WTC11 (cell line): ENCODE measurements at regions not wholly inside any gene's neighbourhood (a gene's known extent, or its start where the extent isn't known, plus 50 kb on each side); places are given as distances from the start of the nearest gene placed in this dataset.

Experiments used
- ATAC-seq: fragments of 200-7000 bp; cut with Tn5 transposase; 2 replicates; pipeline ENCODE4 v1.10.0; 2021; ENCODE audit warnings: mild to moderate bottlenecking, moderate library complexity
- CTCF ChIA-PET: fragments of 300-600 bp; sonication (Branson Sonifier 250); formaldehyde crosslinking; loops from one replicate; lab custom pipeline; 2021; ENCODE audit warnings: antibody characterized with exemption; lab: Charles Lee
- POLR2A ChIA-PET: fragments of 350-600 bp; sonication (Branson Sonifier 250); formaldehyde crosslinking; loops from one replicate; lab custom pipeline; 2021; ENCODE audit warnings: antibody characterized with exemption; lab: Charles Lee
- DNase-seq: peaks from one replicate; pipeline ENCODE4 v3.0.0; 2021; ENCODE audit warnings: low spot score
- H3K27ac Mint-ChIP-seq: 2 replicates; pipeline ENCODE4 v1.8.0; 2021; ENCODE audit warnings: mixed read lengths
- H3K27me3 Mint-ChIP-seq: 2 replicates; pipeline ENCODE4 v1.8.0; 2021; ENCODE audit warnings: low read depth, mild to moderate bottlenecking, moderate library complexity, mixed read lengths
- H3K36me3 Mint-ChIP-seq: 2 replicates; pipeline ENCODE4 v1.8.0; 2021; ENCODE audit warnings: mixed read lengths
- H3K4me1 Mint-ChIP-seq: 2 replicates; pipeline ENCODE4 v1.8.0; 2022; ENCODE audit warnings: mixed read lengths
- H3K4me3 Mint-ChIP-seq: 2 replicates; pipeline ENCODE4 v1.8.0; 2021; ENCODE audit warnings: mild to moderate bottlenecking, moderate library complexity, mixed read lengths
- H3K9me3 Mint-ChIP-seq: 2 replicates; pipeline ENCODE4 v1.8.0; 2021; ENCODE audit warnings: mixed read lengths
- ATF2 ChIP-seq: sonication (generic); formaldehyde crosslinking; IDR thresholded peaks from 2 replicates; pipeline ENCODE4 v1.8.1; 2022; ENCODE audit warnings: low read depth, missing genetic modification reagents, borderline replicate concordance
- CREB1 ChIP-seq: sonication (generic); formaldehyde crosslinking; IDR thresholded peaks from 2 replicates; pipeline ENCODE4 v1.8.0; 2023; ENCODE audit warnings: mild to moderate bottlenecking, missing genetic modification reagents
- CREM ChIP-seq: sonication (generic); formaldehyde crosslinking; IDR thresholded peaks from 2 replicates; pipeline ENCODE4 v1.8.1; 2022; ENCODE audit warnings: mild to moderate bottlenecking, missing genetic modification reagents, moderate library complexity
- ESRRA ChIP-seq: sonication (generic); formaldehyde crosslinking; IDR thresholded peaks from 2 replicates; pipeline ENCODE4 v1.8.1; 2022; ENCODE audit warnings: mild to moderate bottlenecking, missing genetic modification reagents, borderline replicate concordance
- FOXJ3 ChIP-seq: sonication (generic); formaldehyde crosslinking; IDR thresholded peaks from 2 replicates; pipeline ENCODE4 v1.9.0; 2021; ENCODE audit warnings: missing genetic modification reagents, mild to moderate bottlenecking, borderline replicate concordance
- GABPB1 ChIP-seq: sonication (generic); formaldehyde crosslinking; IDR thresholded peaks from 2 replicates; pipeline ENCODE4 v1.8.1; 2023; ENCODE audit warnings: mild to moderate bottlenecking, missing genetic modification reagents
- GTF2I ChIP-seq: fragments of 250-450 bp; sonication (Bioruptor Pico); conservative IDR thresholded peaks from 2 replicates; pipeline ENCODE4 v1.4.0; 2021; ENCODE audit warnings: mild to moderate bottlenecking
- IRF2 ChIP-seq: sonication (generic); formaldehyde crosslinking; IDR thresholded peaks from 2 replicates; pipeline ENCODE4 v1.8.0; 2022; ENCODE audit warnings: low read depth, missing genetic modification reagents, borderline replicate concordance
- JUN ChIP-seq: sonication (generic); formaldehyde crosslinking; IDR thresholded peaks from 2 replicates; pipeline ENCODE4 v1.8.0; 2023; ENCODE audit warnings: mild to moderate bottlenecking, missing genetic modification reagents
- NR3C1 ChIP-seq: sonication (generic); formaldehyde crosslinking; conservative IDR thresholded peaks from 2 replicates; pipeline ENCODE4 v1.8.1; 2023; ENCODE audit warnings: low read depth, mild to moderate bottlenecking, missing genetic modification reagents
- OVOL2 ChIP-seq: fragments of 250-450 bp; sonication (Bioruptor Pico); IDR thresholded peaks from 2 replicates; pipeline ENCODE4 v1.9.0; 2021; ENCODE audit warnings: mild to moderate bottlenecking, borderline replicate concordance
- ZBTB21 ChIP-seq: sonication (generic); formaldehyde crosslinking; IDR thresholded peaks from 2 replicates; pipeline ENCODE4 v1.8.1; 2023; ENCODE audit warnings: mild to moderate bottlenecking, missing genetic modification reagents, borderline replicate concordance
- ZNF263 ChIP-seq: sonication (generic); formaldehyde crosslinking; IDR thresholded peaks from 2 replicates; pipeline ENCODE4 v1.8.1; 2022; ENCODE audit warnings: low read depth, mild to moderate bottlenecking, moderate library complexity, missing genetic modification reagents
- ZNF396 ChIP-seq: fragments of 250-450 bp; sonication (Bioruptor Pico); IDR thresholded peaks from 2 replicates; pipeline ENCODE4 v1.8.0; 2021; ENCODE audit warnings: mild to moderate bottlenecking, moderate library complexity, borderline replicate concordance
- ZSCAN18 ChIP-seq: fragments of 250-450 bp; sonication (Bioruptor Pico); IDR thresholded peaks from 2 replicates; pipeline ENCODE4 v2.1.2; 2022; ENCODE audit warnings: mild to moderate bottlenecking, moderate library complexity
- TF ChIP-seq, protein P1 (sequence below): fragments of 250-450 bp; sonication (Bioruptor Pico); IDR thresholded peaks from 2 replicates; pipeline ENCODE4 v1.8.0; 2021; ENCODE audit warnings: mild to moderate bottlenecking
- TF ChIP-seq, protein P2 (sequence below): fragments of 250-450 bp; sonication (Bioruptor Pico); IDR thresholded peaks from 2 replicates; pipeline ENCODE4 v1.9.0; 2021; ENCODE audit warnings: mild to moderate bottlenecking
- TF ChIP-seq, protein P3 (sequence below): sonication (generic); formaldehyde crosslinking; IDR thresholded peaks from 2 replicates; pipeline ENCODE4 v1.8.1; 2022; ENCODE audit warnings: low read depth, mild to moderate bottlenecking, moderate library complexity, missing genetic modification reagents, borderline replicate concordance

- TF ChIP-seq NR3C1 (CRISPR knock-in tag) (no peak), ESRRA (CRISPR knock-in tag) (no peak), JUN (CRISPR knock-in tag) (no peak), CREB1 (CRISPR knock-in tag) (no peak), ZSCAN18 (CRISPR knock-in tag) (no peak), ZNF396 (CRISPR knock-in tag) (no peak), CREM (CRISPR knock-in tag) (no peak), GTF2I (CRISPR knock-in tag) (no peak), FOXJ3 (CRISPR knock-in tag) (no peak), GABPB1 (CRISPR knock-in tag) (no peak)
- TF ChIP-seq, protein P1, sequence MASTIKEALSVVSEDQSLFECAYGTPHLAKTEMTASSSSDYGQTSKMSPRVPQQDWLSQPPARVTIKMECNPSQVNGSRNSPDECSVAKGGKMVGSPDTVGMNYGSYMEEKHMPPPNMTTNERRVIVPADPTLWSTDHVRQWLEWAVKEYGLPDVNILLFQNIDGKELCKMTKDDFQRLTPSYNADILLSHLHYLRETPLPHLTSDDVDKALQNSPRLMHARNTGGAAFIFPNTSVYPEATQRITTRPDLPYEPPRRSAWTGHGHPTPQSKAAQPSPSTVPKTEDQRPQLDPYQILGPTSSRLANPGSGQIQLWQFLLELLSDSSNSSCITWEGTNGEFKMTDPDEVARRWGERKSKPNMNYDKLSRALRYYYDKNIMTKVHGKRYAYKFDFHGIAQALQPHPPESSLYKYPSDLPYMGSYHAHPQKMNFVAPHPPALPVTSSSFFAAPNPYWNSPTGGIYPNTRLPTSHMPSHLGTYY (CRISPR knock-in tag), result no peak
- TF ChIP-seq, protein P2, sequence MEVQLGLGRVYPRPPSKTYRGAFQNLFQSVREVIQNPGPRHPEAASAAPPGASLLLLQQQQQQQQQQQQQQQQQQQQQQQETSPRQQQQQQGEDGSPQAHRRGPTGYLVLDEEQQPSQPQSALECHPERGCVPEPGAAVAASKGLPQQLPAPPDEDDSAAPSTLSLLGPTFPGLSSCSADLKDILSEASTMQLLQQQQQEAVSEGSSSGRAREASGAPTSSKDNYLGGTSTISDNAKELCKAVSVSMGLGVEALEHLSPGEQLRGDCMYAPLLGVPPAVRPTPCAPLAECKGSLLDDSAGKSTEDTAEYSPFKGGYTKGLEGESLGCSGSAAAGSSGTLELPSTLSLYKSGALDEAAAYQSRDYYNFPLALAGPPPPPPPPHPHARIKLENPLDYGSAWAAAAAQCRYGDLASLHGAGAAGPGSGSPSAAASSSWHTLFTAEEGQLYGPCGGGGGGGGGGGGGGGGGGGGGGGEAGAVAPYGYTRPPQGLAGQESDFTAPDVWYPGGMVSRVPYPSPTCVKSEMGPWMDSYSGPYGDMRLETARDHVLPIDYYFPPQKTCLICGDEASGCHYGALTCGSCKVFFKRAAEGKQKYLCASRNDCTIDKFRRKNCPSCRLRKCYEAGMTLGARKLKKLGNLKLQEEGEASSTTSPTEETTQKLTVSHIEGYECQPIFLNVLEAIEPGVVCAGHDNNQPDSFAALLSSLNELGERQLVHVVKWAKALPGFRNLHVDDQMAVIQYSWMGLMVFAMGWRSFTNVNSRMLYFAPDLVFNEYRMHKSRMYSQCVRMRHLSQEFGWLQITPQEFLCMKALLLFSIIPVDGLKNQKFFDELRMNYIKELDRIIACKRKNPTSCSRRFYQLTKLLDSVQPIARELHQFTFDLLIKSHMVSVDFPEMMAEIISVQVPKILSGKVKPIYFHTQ, result no peak
These were observed 333.6 kb upstream of the OPRM1 start (continued) for GRCh38 chr6:153705429-153705828.

- ATAC-seq (no peak), DNase-seq (no peak)
- H3K4me1 Mint-ChIP-seq, result no peaks in the 10 kb centered on the region
- H3K27me3 Mint-ChIP-seq, result no peaks in the 10 kb centered on the region
- no peak overlapping the region for H3K4me3 Mint-ChIP-seq
- ChIA-PET POLR2A (no interaction called here), CTCF (no interaction called here)
- H3K36me3 Mint-ChIP-seq, result peaks cover 14% of the 10 kb centered on the region
- no peak overlapping the region for H3K27ac Mint-ChIP-seq
- TF ChIP-seq OVOL2 (CRISPR knock-in tag), result no peak
- no peak for TF ChIP-seq ESRRA (CRISPR knock-in tag)
- TF ChIP-seq, protein P2, result no peak
- H3K9me3 Mint-ChIP-seq, result peaks cover 21% of the 10 kb centered on the region
These were observed 336.4 kb upstream of the OPRM1 start for GRCh38 chr6:153702671-153703070.

DNA sequence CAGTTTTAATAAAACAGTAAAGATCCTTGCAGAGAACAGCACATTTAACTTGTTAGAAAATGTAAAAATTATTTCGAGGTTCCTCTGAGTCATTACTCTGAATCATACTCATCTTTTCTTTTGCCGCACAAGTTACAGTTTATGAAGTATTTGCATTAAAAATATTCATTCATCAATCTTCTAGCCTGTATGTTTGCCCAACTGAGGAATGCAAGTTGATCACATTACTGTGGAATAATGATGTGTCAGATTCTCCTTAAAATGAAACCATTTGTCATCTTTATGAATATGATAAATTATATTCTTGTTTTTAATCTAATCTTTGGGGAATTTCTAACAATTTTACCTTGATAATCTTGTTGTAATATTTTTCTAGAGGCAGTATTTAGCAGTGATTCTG, 340.4 kb upstream of the OPRM1 start:
- CTCF ChIA-PET, result no interaction called here
- Mint-ChIP-seq H3K27me3 (no peaks in the 10 kb centered on the region), H3K4me3 (no peak overlapping the region), H3K27ac (no peak overlapping the region), H3K36me3 (no peaks in the 10 kb centered on the region), H3K4me1 (no peaks in the 10 kb centered on the region), H3K9me3 (no peaks in the 10 kb centered on the region)
- POLR2A ChIA-PET, result no interaction called here
- no peak for ATAC-seq
- TF ChIP-seq, protein P2, result no peak
- TF ChIP-seq IRF2 (CRISPR knock-in tag), result no peak
- TF ChIP-seq, protein P3, sequence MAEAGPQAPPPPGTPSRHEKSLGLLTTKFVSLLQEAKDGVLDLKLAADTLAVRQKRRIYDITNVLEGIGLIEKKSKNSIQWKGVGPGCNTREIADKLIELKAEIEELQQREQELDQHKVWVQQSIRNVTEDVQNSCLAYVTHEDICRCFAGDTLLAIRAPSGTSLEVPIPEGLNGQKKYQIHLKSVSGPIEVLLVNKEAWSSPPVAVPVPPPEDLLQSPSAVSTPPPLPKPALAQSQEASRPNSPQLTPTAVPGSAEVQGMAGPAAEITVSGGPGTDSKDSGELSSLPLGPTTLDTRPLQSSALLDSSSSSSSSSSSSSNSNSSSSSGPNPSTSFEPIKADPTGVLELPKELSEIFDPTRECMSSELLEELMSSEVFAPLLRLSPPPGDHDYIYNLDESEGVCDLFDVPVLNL, result no peak
- TF ChIP-seq NR3C1 (CRISPR knock-in tag), result no peak
- TF ChIP-seq ZNF263 (CRISPR knock-in tag), result no peak
- TF ChIP-seq ATF2, result no peak
- TF ChIP-seq ZBTB21 (CRISPR knock-in tag), result no peak
- DNase-seq, result no peak
